ENCODE measurements at regions not wholly inside any gene's neighbourhood (a gene's known extent, or its start where the extent isn't known, plus 50 kb on each side); places are given as distances from the start of the nearest gene placed in this dataset.
"Not testable (repeated sequence)": the region's sequence is repeated elsewhere in the genome, so short reads cannot be mapped to it uniquely, and the experiment has no call there.

DNA sequence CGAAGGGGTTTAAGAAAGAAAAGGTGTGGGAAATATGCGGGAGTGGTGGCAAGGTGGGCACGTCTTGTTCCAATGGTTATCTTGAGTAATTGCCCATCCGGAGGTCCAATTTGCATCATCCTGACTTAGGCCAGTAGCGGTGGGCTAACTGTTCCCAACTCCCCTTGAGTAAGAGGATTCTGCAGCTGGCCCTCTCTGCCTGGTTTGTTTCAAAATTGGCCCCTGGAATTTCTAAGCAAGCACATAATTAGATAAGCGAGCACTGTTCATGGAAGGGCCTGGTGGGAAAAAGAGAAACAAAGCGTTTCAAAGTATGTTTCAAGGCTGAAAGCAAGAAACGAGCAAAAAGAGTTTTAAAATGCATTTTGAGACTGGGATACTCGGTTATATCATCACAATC, 198.2 kb downstream of the CEP135 start:
- DNase-seq (ENCODE audit: low read depth in 2 of 2), result no peak

DNA sequence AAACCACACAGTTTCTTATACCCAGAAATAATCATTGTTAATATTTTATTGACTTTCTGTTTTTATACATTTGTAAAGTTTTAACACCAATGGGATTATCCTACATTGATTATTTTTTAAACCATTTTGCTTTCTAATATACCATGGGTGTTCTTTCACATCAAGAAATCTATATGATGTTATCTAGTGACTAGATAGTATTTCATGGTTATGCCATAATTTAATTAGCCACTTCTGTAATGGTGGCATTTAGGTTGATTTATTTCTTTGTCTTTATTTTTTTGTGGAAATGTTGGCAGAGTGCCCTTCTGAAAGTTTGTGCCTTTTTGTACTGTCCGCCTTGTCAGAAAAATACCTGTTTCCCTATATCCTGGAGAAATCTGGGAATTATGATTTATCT, 193.3 kb downstream of the CEP135 start:
- DNase-seq (ENCODE audit: low read depth in 2 of 2), result no peak

DNA sequence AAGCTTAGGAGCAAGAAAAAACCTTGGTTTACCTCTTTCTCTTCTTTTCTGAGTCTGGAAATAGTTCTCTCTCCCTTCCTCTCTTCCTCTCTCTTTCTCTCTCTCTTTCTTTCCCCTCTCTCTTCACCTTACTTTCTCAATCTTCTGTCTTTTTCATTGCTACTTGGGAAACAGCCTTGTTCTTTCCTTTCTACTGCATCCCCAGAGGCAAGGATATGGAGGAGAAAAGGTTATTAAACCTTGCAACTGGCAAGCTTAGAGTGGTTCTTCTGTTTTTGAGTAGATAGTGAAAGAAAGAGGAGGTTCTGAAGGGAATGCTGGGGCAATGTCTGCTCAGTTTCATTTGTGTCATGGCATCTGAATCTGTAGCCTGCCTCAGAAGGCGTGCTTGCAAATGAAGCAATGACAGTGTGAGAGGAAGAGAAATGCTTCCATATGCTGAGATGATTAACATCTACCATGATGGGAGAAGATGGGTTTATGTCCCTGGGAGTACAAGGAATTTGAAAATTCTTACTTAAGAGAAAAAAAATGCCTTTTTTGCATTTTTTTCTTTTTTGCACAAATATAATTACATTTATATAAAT, 190.6 kb downstream of the CEP135 start:
- DNase-seq (ENCODE audit: low read depth in 2 of 2), result no peak

DNA sequence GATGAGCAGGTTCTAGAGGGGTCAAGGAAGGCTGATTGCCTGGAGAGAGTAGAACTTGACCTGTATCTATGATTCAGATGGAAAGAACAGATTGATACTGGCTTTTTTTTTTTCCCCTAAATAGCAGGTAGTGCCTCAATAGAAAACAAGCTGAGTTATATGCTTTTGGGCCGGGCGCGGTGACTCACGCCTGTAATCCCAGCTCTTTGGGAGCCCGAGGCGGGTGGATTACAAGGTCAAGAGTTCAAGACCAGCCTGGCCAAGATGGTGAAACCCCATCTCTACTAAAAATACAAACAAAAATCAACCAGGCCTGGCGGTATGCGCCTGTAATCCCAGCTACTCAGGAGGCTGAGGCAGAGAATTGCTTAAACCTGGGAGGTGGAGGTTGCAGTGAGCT, 186.1 kb downstream of the CEP135 start:
- not testable (repeated sequence) for DNase-seq (ENCODE audit: low read depth in 2 of 2)

DNA sequence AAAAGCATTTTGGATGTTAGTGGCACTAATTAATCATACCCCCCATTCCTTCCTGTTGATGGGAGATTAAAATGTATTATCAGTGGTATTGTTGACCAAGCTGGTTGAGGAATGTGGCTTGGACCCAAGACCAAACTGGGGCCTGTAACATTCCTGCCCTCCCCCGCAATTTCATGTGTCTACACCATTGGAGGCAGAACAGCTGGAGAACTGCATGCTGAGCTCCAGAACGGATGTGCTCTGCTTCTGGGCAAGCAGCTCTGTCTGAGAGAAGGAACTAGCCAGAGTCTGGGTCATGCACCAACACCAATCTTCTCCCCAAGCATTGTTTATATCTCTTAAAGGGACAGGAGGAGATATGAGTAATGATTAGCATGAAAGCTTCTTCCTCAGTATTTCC, 185.5 kb downstream of the CEP135 start:
- DNase-seq (ENCODE audit: low read depth in 2 of 2), result no peak

DNA sequence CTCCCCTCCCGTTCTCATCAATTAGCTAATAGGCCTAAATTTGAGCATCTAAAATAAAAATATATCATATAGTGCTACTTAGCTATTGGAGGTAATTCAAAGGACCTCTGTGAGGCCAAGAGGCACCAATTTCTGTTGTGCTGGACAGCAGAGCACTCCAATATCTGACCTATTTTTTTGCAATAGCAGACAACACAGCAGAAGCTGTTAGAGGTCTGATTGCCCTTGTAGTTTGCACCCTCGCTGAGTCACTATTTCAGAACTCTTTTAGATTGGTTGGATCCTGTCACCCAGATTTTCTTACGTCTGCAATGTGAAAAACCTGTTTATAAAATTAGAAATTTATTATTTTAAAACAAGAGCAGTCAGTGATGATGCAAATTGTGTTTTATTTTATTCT, 184.1 kb downstream of the CEP135 start:
- DNase-seq (ENCODE audit: low read depth in 2 of 2), result no peak

DNA sequence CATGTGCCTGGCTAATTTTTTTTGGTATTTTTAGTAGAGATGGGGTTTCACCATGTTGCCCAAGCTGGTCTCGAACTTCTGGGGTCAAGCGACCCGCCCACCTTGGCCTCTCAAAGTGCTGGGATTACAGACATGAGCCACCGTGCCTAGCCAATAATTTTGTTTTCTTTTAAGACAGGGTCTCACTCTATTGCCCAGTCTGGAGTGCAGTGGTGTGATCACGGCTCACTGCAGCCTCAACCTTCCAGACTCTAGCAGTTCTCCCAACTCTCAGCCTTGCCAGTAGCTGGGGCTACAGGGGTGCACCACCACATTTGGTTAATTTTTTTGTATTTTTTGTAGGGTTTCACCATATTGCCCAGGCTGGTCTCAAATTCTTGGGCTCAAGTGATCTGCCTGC, 183.4 kb downstream of the CEP135 start:
- DNase-seq (ENCODE audit: low read depth in 2 of 2), result not testable (repeated sequence)

DNA sequence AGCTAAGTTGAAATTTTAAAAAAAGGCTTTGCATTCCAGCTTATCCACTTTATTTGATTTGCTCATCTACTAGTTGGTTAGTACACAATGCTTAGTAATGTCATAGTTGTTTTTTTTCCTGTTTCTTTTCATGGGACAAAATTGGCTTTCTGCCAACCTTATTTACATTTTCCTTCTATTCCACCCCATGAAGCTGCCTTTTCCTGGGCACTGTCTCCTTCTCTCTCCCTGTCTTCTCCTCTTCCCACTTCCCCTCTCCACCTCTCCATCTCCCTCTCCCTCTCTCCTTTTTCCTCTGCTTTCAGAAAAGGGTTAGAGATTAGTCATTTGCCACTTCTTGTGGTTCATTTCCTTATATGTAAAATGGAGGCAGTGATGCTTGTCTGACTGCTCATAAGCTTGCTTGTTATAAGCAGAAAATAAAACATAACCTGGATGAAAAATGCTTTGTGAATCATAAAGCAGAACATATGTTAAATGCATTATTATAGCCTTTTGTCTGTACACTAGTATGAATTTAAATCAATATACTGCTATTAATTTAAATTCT, 181.9 kb downstream of the CEP135 start:
- no peak for DNase-seq (ENCODE audit: low read depth in 2 of 2)

DNA sequence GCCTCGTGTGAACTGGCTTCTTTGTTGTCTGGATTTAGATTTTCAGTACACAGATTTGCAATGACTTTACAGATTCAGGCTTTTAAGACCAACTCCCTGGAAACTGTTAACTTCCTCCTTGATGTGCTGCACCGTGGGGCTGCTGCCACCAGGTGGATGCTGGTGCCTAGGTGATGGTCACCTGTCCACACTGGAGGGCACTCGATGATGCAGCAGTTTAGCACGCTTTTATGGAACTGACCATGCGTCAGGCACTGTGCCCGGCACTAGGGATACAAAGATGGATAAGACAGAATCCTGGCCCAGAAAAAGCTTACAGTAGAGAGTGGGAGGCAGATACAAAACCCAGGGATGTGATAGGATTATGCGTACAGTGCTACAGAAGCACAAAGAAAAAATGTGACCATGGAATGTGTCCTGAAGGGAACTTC, 180.7 kb downstream of the CEP135 start:
- no peak for DNase-seq (ENCODE audit: low read depth in 2 of 2)

DNA sequence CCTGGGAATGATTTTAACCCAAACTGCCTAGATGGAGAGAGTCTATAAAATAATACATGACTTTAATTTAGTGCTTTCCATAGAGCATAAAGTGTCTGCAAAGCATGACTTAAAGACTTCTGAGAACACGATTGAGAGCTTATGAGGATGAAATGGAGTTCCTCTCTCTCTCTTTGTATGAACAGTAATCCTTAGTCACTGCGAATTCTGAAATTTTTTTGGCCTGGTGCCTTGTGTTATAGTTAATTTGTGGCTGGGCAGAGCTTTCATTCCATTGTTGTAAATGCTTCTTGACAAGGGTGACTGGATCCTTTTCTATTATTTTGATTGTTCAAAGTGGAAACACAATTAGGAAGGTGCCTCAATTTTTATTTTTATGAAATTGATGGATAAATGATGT, 179.5 kb downstream of the CEP135 start:
- DNase-seq (ENCODE audit: low read depth in 2 of 2), result no peak

DNA sequence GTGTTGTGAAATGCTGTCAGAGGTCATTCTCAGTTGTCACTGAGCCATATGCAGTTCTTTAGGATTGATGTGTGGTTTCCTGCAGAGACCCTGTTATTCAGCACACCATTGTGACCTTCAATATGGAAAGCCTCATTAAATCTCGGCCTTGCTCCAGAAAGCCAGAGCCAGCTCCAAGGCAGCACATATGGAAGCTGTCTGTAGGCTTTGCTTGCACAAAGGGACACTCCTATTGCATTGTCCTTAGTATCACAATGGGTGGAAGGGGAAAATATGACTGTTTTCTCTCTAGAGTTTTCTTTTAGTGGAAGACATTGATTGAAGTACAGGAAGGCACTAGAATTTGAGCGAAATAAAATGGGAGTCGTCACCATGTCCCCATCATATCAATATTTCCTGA, 179.0 kb downstream of the CEP135 start:
- no peak for DNase-seq (ENCODE audit: low read depth in 2 of 2)

DNA sequence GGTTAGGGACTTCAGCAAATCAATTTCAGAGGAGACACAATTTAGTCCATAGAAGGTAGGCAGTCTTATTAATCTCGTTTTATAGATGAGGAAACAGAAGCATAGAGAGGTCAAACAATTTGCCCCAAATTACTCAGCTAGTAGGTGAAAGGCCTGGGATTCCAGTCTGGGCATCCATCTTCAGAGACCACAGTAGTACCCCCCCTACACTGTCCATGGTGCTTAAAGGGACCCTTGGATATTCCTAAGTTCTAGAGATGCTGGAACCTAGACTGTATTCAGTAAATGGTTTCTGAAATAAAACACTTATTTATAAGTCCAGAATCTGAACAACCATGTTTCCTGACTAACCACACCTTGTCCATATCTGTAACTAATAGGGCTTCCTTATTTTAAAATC, 174.8 kb downstream of the CEP135 start:
- DNase-seq (ENCODE audit: low read depth in 2 of 2), result no peak

DNA sequence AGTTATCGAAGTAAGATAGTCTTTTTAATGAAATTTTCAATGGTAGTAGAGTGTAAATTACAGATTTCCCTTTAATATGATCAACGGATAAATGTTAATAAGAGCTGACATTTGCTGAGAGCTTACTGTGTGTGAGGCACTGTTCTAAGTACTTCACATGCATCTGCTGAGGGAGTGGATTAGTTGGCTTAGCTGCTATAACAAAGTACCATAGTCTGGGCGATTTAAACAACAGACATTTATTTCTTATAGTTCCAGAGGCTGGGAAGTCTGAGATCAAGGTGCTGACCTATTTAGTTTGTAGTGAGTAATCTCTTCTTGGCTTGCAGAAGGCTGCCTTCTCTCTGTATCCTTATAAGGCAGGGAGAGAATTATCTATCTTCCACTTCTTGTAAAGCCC, 174.3 kb downstream of the CEP135 start:
- DNase-seq (ENCODE audit: low read depth in 2 of 2), result no peak

DNA sequence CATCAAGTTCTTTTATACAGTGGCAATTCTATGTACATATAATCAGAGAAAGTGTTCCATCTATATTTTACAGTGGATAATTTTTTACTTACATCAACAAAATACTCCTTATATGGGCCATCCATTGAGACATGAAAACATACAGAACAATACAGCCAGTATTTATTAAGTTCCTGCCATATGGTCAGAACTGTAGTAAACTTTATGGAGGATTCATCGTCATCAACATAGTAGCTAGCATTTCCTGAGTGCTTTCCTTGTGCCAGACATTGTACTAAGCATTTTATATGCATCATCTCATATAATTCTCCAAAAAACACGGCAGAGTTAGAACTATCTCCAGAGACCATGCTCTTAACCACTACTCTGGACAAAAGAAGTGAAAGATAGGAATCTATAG, 170.1 kb downstream of the CEP135 start:
- DNase-seq (ENCODE audit: low read depth in 2 of 2), result no peak

DNA sequence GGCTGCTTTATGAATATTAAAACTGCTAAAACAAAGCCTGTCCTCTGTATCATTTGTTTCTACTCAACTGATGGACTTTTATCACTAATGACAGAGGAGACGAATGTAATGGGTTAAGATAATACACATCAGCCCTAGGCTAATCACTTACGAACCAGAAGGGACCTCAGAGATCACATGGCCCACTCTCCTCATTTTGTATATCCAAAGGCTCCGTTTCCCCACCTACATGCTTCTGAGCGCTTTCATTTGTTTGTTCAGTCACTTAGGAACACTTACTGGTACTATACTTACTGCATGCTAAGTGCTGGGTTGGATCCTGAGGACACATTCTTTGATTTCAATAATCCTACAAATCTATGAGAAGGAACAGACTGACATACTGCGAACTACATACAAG, 169.3 kb downstream of the CEP135 start:
- DNase-seq (ENCODE audit: low read depth in 2 of 2), result no peak

DNA sequence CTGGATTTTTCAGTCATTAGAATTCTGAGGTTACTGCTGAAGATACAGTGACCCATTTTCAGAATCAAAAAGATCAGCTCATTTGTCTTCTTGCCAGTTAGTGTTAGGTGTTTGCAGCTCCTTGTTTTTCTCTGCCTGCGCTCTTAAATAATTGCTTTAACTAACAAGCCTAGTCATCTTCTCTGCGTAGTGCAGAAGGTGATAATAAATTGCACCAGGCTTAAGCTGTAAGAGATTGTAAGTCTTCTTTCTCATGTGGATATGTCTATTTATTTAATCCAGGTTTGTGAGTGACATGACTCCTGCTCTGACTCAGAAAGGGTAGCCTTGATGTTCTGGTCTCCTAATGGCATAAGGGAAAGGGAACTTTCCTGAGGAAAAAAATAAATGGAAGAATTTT, 167.2 kb downstream of the CEP135 start:
- DNase-seq (ENCODE audit: low read depth in 2 of 2), result no peak

DNA sequence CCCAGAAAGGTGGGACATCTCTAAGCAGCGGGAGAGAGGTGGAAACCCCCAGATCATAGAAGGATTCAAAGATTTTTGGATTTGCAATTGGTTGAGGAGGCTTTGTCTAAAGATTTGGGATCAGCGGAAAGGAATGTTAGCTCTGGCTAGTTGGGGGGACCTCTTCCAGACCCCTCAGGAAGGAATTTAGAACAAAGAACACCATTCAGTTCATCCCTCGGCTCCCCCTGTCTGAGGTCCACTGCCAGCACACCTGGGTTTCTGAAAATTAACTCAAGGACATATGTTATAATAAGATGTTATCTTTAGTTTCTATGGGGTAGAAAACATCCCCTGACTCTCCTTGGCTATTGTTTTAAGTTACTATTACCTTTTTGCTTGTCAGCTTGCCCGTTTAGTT, 163.6 kb downstream of the CEP135 start:
- no peak for DNase-seq (ENCODE audit: low read depth in 2 of 2)

DNA sequence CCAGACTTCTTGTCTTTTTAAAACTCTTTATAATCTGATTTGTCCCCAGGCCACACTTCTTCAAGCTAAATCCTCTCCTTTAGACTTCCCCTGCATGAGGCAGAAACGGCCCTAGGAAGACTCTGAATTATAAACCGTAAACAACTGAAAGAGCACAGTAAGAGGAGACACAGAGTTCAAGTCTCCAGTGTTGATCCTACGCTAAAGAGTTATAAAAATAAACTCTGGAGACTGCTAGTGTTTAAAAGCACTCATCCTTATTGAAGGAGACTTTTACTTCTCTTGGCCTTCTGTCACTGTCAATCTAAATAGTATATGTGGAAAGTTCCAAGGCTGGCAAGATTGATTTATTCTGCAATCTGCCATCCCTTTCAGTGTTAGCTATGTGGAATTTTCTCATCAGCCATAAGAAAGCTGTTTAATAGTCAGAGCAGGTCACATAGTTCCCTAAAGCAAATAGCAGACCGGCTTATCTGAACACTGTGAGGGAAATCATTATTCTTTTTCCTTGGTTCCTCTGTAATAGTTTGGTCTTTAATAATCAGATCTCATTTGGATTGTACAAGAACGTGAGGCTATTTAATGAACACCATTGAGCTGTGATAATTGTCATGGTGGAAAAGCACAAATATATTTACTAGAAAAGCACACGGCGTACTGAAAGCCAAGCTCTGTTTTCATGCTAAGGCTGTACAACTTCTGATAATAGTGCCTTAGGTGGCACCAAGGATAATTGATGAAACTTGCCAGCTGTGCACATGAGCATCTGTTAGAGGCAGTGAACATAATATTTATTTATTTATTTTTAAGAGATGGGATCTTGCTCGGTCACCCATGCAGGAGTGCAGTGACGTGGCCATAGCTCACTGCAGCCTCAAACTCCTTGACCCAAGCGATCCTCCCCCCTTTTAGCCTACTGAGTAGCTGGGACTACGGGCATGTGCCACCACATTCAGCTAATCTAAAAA, 157.7 kb downstream of the CEP135 start:
- no peak for DNase-seq (ENCODE audit: low read depth in 2 of 2)

DNA sequence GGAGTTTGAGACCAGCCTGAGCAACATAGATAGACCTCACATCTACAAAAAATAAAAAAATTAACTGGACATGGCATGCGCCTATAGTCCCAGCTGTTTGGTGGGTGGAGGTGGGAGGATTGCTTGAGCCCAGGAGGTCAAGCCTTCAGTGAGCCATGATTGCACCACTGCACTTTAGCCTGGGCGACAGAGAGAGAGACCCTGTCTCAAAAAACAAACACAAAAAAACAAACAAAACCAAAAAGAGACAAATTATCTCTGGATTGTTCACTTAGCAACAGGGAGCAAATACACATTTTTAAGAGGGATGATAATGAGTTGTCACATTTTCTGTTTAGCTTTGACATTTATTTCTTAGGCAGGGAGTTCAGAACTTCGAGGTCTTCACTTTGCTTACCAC, 155.4 kb downstream of the CEP135 start:
- DNase-seq (ENCODE audit: low read depth in 2 of 2), result no peak

DNA sequence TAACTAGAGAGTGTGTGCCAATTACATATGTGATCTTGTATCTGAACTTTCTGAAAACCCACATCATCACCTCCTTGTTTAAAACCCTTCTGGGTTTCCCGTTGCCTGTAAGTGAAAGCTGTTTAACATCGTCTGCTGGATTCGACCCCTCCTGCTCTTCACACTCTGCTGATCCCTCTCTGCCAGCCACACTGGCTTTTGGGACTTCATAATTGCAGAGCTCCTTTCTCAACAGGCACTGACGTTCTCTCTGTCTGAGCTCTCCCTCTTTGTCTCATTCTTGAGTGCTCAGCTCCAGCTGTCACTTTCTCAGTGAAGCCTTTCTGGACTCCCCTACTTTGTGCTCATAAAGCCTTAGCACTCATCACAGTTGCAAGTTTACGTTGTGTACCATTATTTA, 153.9 kb downstream of the CEP135 start:
- no peak for DNase-seq (ENCODE audit: low read depth in 2 of 2)

DNA sequence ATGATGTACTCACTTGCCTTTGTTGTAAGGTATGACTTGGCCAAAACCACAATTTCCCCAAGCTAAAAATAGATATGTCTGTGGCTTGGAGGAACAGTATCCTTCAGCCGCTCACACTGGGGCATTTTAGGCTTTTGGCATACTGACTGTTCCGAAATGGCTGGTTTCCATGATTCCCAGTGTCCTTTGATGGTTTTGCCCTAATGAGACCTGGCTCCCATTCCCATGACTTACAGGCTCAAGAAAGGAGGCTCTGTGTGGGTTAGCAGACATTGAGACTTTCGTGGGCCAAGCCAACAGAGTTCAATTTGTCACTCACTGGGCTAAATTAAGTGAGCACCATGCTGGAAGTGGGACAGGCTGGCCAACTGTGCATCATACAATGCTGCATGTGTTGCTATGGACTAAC, 150.6 kb downstream of the CEP135 start:
- no peak for DNase-seq (ENCODE audit: low read depth in 2 of 2)

DNA sequence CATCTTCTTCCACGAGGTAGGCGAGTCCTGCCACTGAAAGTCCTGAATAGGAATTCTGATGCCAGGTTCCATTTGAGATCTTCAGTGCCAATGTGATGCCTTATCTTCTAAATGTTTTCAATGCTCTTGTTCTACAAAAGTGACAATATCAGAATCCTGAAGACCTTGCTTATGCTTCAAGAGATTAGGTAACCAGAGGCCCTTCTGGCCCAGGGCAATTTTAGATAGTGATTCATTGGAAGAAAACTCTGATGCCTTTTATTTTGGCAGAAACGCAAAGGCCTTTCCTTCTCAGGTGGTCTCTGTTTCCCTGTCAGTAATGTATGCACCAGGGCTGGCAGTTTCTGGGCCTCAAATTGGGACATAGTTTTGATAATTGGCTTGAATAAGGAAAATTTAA, 144.8 kb downstream of the CEP135 start:
- no peak for DNase-seq (ENCODE audit: low read depth in 2 of 2)

DNA sequence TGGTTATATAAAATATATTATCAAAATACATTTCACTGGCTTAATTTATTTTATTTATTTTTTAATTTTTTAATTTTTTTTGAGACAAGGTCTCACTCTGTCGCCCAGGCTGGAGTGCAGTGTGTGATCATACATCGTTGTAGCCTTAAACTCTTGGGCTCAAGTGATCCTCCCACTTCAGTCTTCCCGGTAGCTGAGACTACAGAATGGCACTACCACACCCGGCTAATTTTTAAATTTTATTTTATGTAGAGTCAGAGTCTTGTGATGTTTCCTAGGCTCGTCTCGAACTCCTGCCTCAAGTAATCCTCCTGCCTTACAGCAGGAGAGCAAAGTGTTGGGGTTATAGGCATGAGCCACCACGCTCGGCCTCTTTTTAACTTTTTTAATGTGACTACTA, 143.8 kb downstream of the CEP135 start:
- DNase-seq (ENCODE audit: low read depth in 2 of 2), result no peak
